H1 (cell line): ENCODE measurements at regions not wholly inside any gene's neighbourhood (a gene's known extent, or its start where the extent isn't known, plus 50 kb on each side); places are given as distances from the start of the nearest gene placed in this dataset.

ENCODE experiments used
- CTCF ChIA-PET: fragments of 300-600 bp; sonication (Branson Sonifier 250); formaldehyde crosslinking; loops from one replicate; lab custom pipeline; 2021; ENCODE audit not compliant: partially characterized antibody; lab: Charles Lee
- POLR2A ChIA-PET: fragments of 300-600 bp; sonication (Branson Sonifier 250); formaldehyde crosslinking; loops from one replicate; lab custom pipeline; 2021; ENCODE audit warnings: inconsistent platforms; ENCODE audit not compliant: partially characterized antibody; lab: Charles Lee
- DNase-seq, 2 experiments: peaks; one replicate each; pipeline versions ENCODE4 v3.0.0 to v3.0.0-alpha.2; 2010 to 2022; ENCODE audit warnings: low spot score in 2 of 2, low read depth in 1 of 2, mixed read lengths in 1 of 2
- FAIRE-seq: peaks from 2 replicates; lab custom pipeline; 2011; peaks lifted over from hg19 to GRCh38; lab: Jason Lieb, UNC
- H2AFZ ChIP-seq: 2 replicates; pipeline ENCODE4 v1.8.1; 2012; ENCODE audit warnings: low read length, inconsistent platforms
- H2AK5ac ChIP-seq: 2 replicates; pipeline ENCODE4 v1.6.1; 2013; ENCODE audit warnings: low read depth, low read length
- H2BK120ac ChIP-seq: replicated peaks from 2 replicates; pipeline ENCODE3; 2013; ENCODE audit warnings: low read depth, low read length, inconsistent platforms
- H2BK12ac ChIP-seq: 2 replicates; pipeline ENCODE4 v1.6.1; 2013; ENCODE audit warnings: low read depth, low read length
- H2BK15ac ChIP-seq: 2 replicates; pipeline ENCODE4 v1.6.1; 2013; ENCODE audit warnings: low read length
- H2BK20ac ChIP-seq: 2 replicates; pipeline ENCODE4 v1.6.1; 2013; ENCODE audit warnings: low read length
- H2BK5ac ChIP-seq: 2 replicates; pipeline ENCODE4 v1.6.1; 2013; ENCODE audit warnings: low read depth, low read length
- H3K14ac ChIP-seq: 2 replicates; pipeline ENCODE4 v1.6.1; 2013; ENCODE audit warnings: inconsistent platforms; ENCODE audit not compliant: insufficient read length
- H3K18ac ChIP-seq: 2 replicates; pipeline ENCODE4 v1.6.1; 2013; ENCODE audit warnings: low read length; ENCODE audit errors: extremely low read depth
- H3K23ac ChIP-seq: 2 replicates; pipeline ENCODE4 v1.6.1; 2013; ENCODE audit warnings: inconsistent platforms; ENCODE audit not compliant: insufficient read length
- H3K23me2 ChIP-seq: 2 replicates; pipeline ENCODE4 v1.6.1; 2013; ENCODE audit warnings: low read depth, low read length
- H3K27ac ChIP-seq: 2 replicates; pipeline ENCODE4 v1.6.1; 2011; ENCODE audit warnings: low read depth, low read length, inconsistent platforms
- H3K27me3 ChIP-seq, 4 experiments: replicated peaks in 1 of 4; 1 replicate in 1 of 4; 2 replicates in 3 of 4; pipeline versions ENCODE4 v1.6.1 to v1.8.1; 2011 to 2013; ENCODE audit warnings: low read length in 3 of 4, mild to moderate bottlenecking in 3 of 4, inconsistent platforms in 2 of 4, mixed read lengths in 2 of 4, moderate library complexity in 1 of 4; ENCODE audit not compliant: control insufficient read depth in 3 of 4, insufficient read depth in 3 of 4; ENCODE audit errors: extremely low read depth in 1 of 4
- H3K36me3 ChIP-seq, 4 experiments: 2 replicates each; pipeline versions ENCODE4 v1.6.1 to v1.8.1; 2011 to 2013; ENCODE audit warnings: mild to moderate bottlenecking in 4 of 4, low read length in 3 of 4, moderate library complexity in 2 of 4, control low read depth in 1 of 4, inconsistent platforms in 1 of 4; ENCODE audit not compliant: insufficient read depth in 4 of 4, control insufficient read depth in 2 of 4
- H3K4ac ChIP-seq: replicated peaks from 2 replicates; pipeline ENCODE3; 2013; ENCODE audit warnings: low read length, low read depth, mixed read lengths, inconsistent platforms; ENCODE audit not compliant: insufficient read length
- H3K4me1 ChIP-seq, 4 experiments: replicated peaks in 1 of 4; 1 replicate in 1 of 4; 2 replicates in 3 of 4; pipeline versions ENCODE4 v1.6.1 to v1.8.1; 2011 to 2013; ENCODE audit warnings: low read length in 3 of 4, inconsistent platforms in 2 of 4, mixed read lengths in 1 of 4; ENCODE audit not compliant: insufficient read depth in 4 of 4, control insufficient read depth in 3 of 4
- H3K4me2 ChIP-seq, 2 experiments: 2 replicates each; pipeline versions ENCODE4 v1.6.1 to v1.8.1; 2011 to 2013; ENCODE audit warnings: low read depth in 2 of 2, low read length in 2 of 2, control low read depth in 1 of 2, inconsistent platforms in 1 of 2, mild to moderate bottlenecking in 1 of 2; ENCODE audit not compliant: insufficient read depth in 1 of 2
- H3K4me3 ChIP-seq, 4 experiments: fragments of 200-600, 300-600 bp in 1 of 4; sonication (generic), shearing (Covaris generic), sonication (Bioruptor Twin) in 1 of 4; 2 replicates each; pipeline versions ENCODE4 v1.5.1 to v1.8.1; 2011 to 2016; ENCODE audit warnings: low read length in 4 of 4, low read depth in 3 of 4, control low read depth in 2 of 4, inconsistent platforms in 2 of 4, mild to moderate bottlenecking in 2 of 4, mixed read lengths in 1 of 4, moderate library complexity in 1 of 4; ENCODE audit not compliant: insufficient read depth in 2 of 4; ENCODE audit errors: extremely low read depth in 1 of 4
- H3K56ac ChIP-seq: replicated peaks from 2 replicates; pipeline ENCODE3; 2013; ENCODE audit warnings: low read depth, mild to moderate bottlenecking, mixed read lengths, low read length, inconsistent platforms; ENCODE audit not compliant: insufficient read length
- H3K79me1 ChIP-seq: 2 replicates; pipeline ENCODE4 v1.6.1; 2013; ENCODE audit warnings: low read depth, low read length, control low read depth
- H3K79me2 ChIP-seq, 2 experiments: 2 replicates each; pipeline versions ENCODE4 v1.6.1 to v1.8.1; 2012 to 2013; ENCODE audit warnings: low read length in 2 of 2, mild to moderate bottlenecking in 2 of 2, inconsistent platforms in 1 of 2; ENCODE audit not compliant: insufficient read depth in 2 of 2, control insufficient read depth in 1 of 2
- H3K9ac ChIP-seq, 4 experiments: replicated peaks in 1 of 4; 1 replicate in 1 of 4; 2 replicates in 3 of 4; pipeline versions ENCODE4 v1.6.1 to v1.8.1; 2011 to 2013; ENCODE audit warnings: low read depth in 3 of 4, low read length in 3 of 4, control low read depth in 2 of 4, mild to moderate bottlenecking in 2 of 4, moderate library complexity in 2 of 4, inconsistent platforms in 1 of 4; ENCODE audit errors: extremely low read depth in 1 of 4
- H3K9me3 ChIP-seq, 2 experiments: 2 replicates each; pipeline versions ENCODE4 v1.6.1 to v1.8.1; 2012 to 2013; ENCODE audit warnings: mild to moderate bottlenecking in 2 of 2, moderate library complexity in 2 of 2, control low read depth in 1 of 2, inconsistent platforms in 1 of 2, low read depth in 1 of 2, low read length in 1 of 2, mixed read lengths in 1 of 2; ENCODE audit not compliant: insufficient read depth in 2 of 2
- H4K20me1 ChIP-seq, 2 experiments: replicated peaks in 1 of 2; 2 replicates each; pipeline versions ENCODE3 to v1.8.1; 2011 to 2013; ENCODE audit warnings: inconsistent platforms in 2 of 2, low read length in 2 of 2, mild to moderate bottlenecking in 1 of 2; ENCODE audit not compliant: insufficient read depth in 2 of 2, control insufficient read depth in 1 of 2
- H4K5ac ChIP-seq: 2 replicates; pipeline ENCODE4 v1.6.1; 2013; ENCODE audit warnings: low read length, low read depth, mixed read lengths, inconsistent platforms; ENCODE audit not compliant: insufficient read length
- H4K8ac ChIP-seq: 2 replicates; pipeline ENCODE4 v1.8.0; 2013; ENCODE audit warnings: mild to moderate bottlenecking, moderate library complexity, low read length, inconsistent platforms; ENCODE audit not compliant: insufficient read depth; ENCODE audit errors: extremely low read depth
- H4K91ac ChIP-seq: replicated peaks from 2 replicates; pipeline ENCODE3; 2013; ENCODE audit warnings: low read length, mixed read lengths, inconsistent platforms; ENCODE audit not compliant: insufficient read length
- BCL11A ChIP-seq, 2 experiments: IDR thresholded peaks; one replicate each; pipeline ENCODE4 v1.6.1; 2011; ENCODE audit warnings: low read depth in 2 of 2, low read length in 2 of 2, mild to moderate bottlenecking in 2 of 2
- CEBPB ChIP-seq: IDR thresholded peaks from 2 replicates; pipeline ENCODE4 v1.6.1; 2012; ENCODE audit warnings: low read depth, low read length
- CHD1 ChIP-seq: IDR thresholded peaks from 2 replicates; pipeline ENCODE4 v1.6.1; 2012; ENCODE audit warnings: low read depth, low read length, improper control_type of control experiment
- KDM4A ChIP-seq: IDR thresholded peaks from one replicate; pipeline ENCODE4 v1.7.1; 2012; ENCODE audit warnings: low read depth, mild to moderate bottlenecking, moderate library complexity, low read length, inconsistent platforms; ENCODE audit not compliant: severe bottlenecking
- POLR2A ChIP-seq, 2 experiments: IDR thresholded peaks; 1 replicate in 1 of 2; 2 replicates in 1 of 2; pipeline ENCODE4 v1.6.1; 2011; ENCODE audit warnings: low read depth in 2 of 2, low read length in 2 of 2, mild to moderate bottlenecking in 2 of 2; ENCODE audit errors: control extremely low read depth in 1 of 2
- RAD21 ChIP-seq, 2 experiments: IDR thresholded peaks in 1 of 2; conservative IDR thresholded peaks in 1 of 2; 2 replicates each; pipeline ENCODE4 v1.6.1; 2011; ENCODE audit warnings: low read depth in 2 of 2, low read length in 2 of 2, improper control_type of control experiment in 1 of 2, inconsistent platforms in 1 of 2, mild to moderate bottlenecking in 1 of 2, moderate library complexity in 1 of 2
- SIN3A ChIP-seq, 2 experiments: IDR thresholded peaks in 1 of 2; conservative IDR thresholded peaks in 1 of 2; 2 replicates each; pipeline ENCODE4 v1.6.1; 2011 to 2012; ENCODE audit warnings: low read length in 2 of 2, improper control_type of control experiment in 1 of 2, low read depth in 1 of 2, mild to moderate bottlenecking in 1 of 2
- WGBS, 2 experiments: shearing (Covaris generic) in 1 of 2; methylation state at CpG; one replicate each; pipeline versions ENCODE4 v1.1.6 to v1.1.7; 2013 to 2015; ENCODE audit warnings: low lambda C conversion rate in 2 of 2, mixed read lengths in 2 of 2, inconsistent platforms in 1 of 2, low coverage in 1 of 2, missing lambda C conversion rate in 1 of 2; ENCODE audit not compliant: insufficient replicate concordance in 2 of 2, insufficient coverage in 1 of 2, insufficient read length in 1 of 2; ENCODE audit errors: extremely low coverage in 1 of 2, missing lambda C conversion rate in 1 of 2; 5-methylcytosine and 5-hydroxymethylcytosine counted together
- TF ChIP-seq, protein P1 (sequence below), 3 experiments: IDR thresholded peaks; 1 replicate in 2 of 3; 2 replicates in 1 of 3; pipeline versions ENCODE4 v1.5.1 to v1.6.1; 2011; ENCODE audit warnings: low read length in 3 of 3, mild to moderate bottlenecking in 3 of 3, inconsistent platforms in 2 of 3, low read depth in 1 of 3, moderate library complexity in 1 of 3; ENCODE audit not compliant: insufficient read depth in 1 of 3; ENCODE audit errors: control extremely low read depth in 1 of 3

- H2BK15ac ChIP-seq: no peak overlapping the region
- H3K18ac ChIP-seq: no peak overlapping the region
- H4K91ac ChIP-seq: no peak overlapping the region
- no peak overlapping the region for H2BK120ac ChIP-seq
- POLR2A ChIA-PET: interaction anchor here (1.0 to 1.6 kb wide), 2 partner anchors 10 to 98 kb away, joined by 3 to 4 read pairs; no protein-coding TSS in a partner anchor
- 89% methylated on average over 17 of the region's 18 CpGs; no CpG with 5 or more reads in 1 of the 2 experiments for WGBS, 2 experiments
- H3K23me2 ChIP-seq: no peaks in the 10 kb centered on the region
- H3K4me1 ChIP-seq: peaks cover 0 to 4% (median 0%) of the 10 kb centered on the region in 4 experiments; a peak in 4 of 7 replicates
- no peaks in the 10 kb centered on the region for H4K20me1 ChIP-seq
- no peak overlapping the region for H3K27ac ChIP-seq
- no peak overlapping the region for H3K14ac ChIP-seq
- no peaks in the 10 kb centered on the region for H3K36me3 ChIP-seq
- H3K23ac ChIP-seq: no peak overlapping the region
- no peak for DNase-seq
- H4K8ac ChIP-seq: no peak overlapping the region
- H3K4me2 ChIP-seq: no peak overlapping the region
- CTCF ChIA-PET: interaction anchor here (0.6 to 7.0 kb wide), 7 partner anchors 9 to 212 kb away, joined by 3 to 61 read pairs (median 3); no protein-coding TSS in a partner anchor
- no peaks in the 10 kb centered on the region for H3K9me3 ChIP-seq
- H2AK5ac ChIP-seq: no peak overlapping the region
- H2BK12ac ChIP-seq: peak overlapping the region; percentile 68; the same call in 1 of the 2 replicates
- no peak overlapping the region for H3K56ac ChIP-seq
- H3K27me3 ChIP-seq: no peaks in the 10 kb centered on the region
- H3K79me2 ChIP-seq: no peaks in the 10 kb centered on the region
- no peak overlapping the region for H4K5ac ChIP-seq
- H2BK5ac ChIP-seq: no peak overlapping the region
- H2AFZ ChIP-seq: no peak overlapping the region
- no peak for FAIRE-seq
- H3K9ac ChIP-seq: no peak overlapping the region
- H3K4ac ChIP-seq: no peak overlapping the region
- no peaks in the 10 kb centered on the region for H3K79me1 ChIP-seq
- H3K4me3 ChIP-seq: no peak overlapping the region
- H2BK20ac ChIP-seq: peak overlapping the region; percentile 72; the same call in 1 of the 2 replicates
- TF ChIP-seq SIN3A (conservative IDR thresholded peaks at IDR 0.05 in 1 of 2, IDR thresholded peaks at IDR 0.05 in 1 of 2; ENCODE audit: low read depth in 1 of 2, low read length in 2 of 2): no peak
- no peak for TF ChIP-seq BCL11A (IDR thresholded peaks at IDR 0.05; ENCODE audit: low read depth in 2 of 2, low read length in 2 of 2)
- no peak for TF ChIP-seq CHD1
- TF ChIP-seq CEBPB: no peak
- TF ChIP-seq KDM4A: no peak
- peak; percentile 44 to 56 for TF ChIP-seq RAD21 (IDR thresholded peaks at IDR 0.05 in 1 of 2, conservative IDR thresholded peaks at IDR 0.05 in 1 of 2; ENCODE audit: low read depth in 2 of 2, low read length in 2 of 2)
- TF ChIP-seq, protein P1, sequence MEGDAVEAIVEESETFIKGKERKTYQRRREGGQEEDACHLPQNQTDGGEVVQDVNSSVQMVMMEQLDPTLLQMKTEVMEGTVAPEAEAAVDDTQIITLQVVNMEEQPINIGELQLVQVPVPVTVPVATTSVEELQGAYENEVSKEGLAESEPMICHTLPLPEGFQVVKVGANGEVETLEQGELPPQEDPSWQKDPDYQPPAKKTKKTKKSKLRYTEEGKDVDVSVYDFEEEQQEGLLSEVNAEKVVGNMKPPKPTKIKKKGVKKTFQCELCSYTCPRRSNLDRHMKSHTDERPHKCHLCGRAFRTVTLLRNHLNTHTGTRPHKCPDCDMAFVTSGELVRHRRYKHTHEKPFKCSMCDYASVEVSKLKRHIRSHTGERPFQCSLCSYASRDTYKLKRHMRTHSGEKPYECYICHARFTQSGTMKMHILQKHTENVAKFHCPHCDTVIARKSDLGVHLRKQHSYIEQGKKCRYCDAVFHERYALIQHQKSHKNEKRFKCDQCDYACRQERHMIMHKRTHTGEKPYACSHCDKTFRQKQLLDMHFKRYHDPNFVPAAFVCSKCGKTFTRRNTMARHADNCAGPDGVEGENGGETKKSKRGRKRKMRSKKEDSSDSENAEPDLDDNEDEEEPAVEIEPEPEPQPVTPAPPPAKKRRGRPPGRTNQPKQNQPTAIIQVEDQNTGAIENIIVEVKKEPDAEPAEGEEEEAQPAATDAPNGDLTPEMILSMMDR (IDR thresholded peaks at IDR 0.05; ENCODE audit: control extremely low read depth in 1 of 3, insufficient read depth in 1 of 3, low read depth in 1 of 3, low read length in 3 of 3): peak; percentile 30 to 53 (median 37); a peak in 3 of 4 replicates
- no peak for TF ChIP-seq POLR2A (IDR thresholded peaks at IDR 0.05; ENCODE audit: control extremely low read depth in 1 of 2, low read depth in 2 of 2, low read length in 2 of 2)
Measured at GRCh38 chr20:50294164-50295088, 103.8 kb downstream of the CEBPB start.
